ENCODE measurements at regions not wholly inside any gene's neighbourhood (a gene's known extent, or its start where the extent isn't known, plus 50 kb on each side); places are given as distances from the start of the nearest gene placed in this dataset.

DNA sequence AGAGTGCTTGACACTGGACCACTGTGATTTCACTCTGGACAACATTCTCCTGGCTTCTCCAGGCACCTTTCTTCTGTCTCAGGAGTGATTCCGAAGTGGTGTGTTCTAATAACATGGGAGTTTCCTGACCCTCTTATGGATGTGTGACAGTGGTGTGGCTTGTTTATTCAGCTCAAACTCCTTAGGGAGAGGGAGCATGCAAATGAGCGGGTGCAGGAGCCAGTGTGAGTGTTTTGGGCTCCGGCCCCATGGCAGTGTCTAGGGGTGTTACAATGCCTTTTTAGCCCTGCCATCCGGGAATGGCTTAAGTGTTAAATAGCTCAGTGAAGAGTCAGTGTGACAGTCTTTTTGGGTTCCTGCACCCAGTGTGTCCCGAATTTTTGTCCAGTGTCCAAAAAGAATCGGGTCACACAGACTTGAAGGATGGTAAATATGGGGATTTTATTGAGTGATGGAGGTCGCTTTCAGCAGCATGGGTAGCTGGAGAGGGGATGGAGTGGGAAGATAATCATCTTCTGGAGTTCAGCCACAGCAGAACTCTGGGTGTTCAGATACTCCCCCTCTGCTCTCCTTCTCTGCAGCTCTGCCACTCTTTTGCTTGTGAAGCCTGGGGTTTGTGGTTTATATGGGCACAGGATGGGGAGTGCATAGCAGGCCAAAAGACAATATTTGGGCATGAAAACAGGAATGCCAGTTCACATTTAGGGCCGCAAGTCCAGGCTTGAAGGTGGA lies 928.9 kb upstream of the CITED2 start:
- TF ChIP-seq, protein P1, sequence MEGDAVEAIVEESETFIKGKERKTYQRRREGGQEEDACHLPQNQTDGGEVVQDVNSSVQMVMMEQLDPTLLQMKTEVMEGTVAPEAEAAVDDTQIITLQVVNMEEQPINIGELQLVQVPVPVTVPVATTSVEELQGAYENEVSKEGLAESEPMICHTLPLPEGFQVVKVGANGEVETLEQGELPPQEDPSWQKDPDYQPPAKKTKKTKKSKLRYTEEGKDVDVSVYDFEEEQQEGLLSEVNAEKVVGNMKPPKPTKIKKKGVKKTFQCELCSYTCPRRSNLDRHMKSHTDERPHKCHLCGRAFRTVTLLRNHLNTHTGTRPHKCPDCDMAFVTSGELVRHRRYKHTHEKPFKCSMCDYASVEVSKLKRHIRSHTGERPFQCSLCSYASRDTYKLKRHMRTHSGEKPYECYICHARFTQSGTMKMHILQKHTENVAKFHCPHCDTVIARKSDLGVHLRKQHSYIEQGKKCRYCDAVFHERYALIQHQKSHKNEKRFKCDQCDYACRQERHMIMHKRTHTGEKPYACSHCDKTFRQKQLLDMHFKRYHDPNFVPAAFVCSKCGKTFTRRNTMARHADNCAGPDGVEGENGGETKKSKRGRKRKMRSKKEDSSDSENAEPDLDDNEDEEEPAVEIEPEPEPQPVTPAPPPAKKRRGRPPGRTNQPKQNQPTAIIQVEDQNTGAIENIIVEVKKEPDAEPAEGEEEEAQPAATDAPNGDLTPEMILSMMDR (IDR thresholded peaks at IDR 0.05; ENCODE audit: insufficient read depth, low read depth, low read length): no peak
- TF ChIP-seq EZH2 (IDR thresholded peaks at IDR 0.05; ENCODE audit: insufficient read depth, low read length): no peak
